KMS-11 (cell line): ENCODE measurements at regions not wholly inside any gene's neighbourhood (a gene's known extent, or its start where the extent isn't known, plus 50 kb on each side); places are given as distances from the start of the nearest gene placed in this dataset.
"Not testable (repeated sequence)": the region's sequence is repeated elsewhere in the genome, so short reads cannot be mapped to it uniquely, and the experiment has no call there.

Source experiments
- H2AFZ ChIP-seq: fragments of 200-600 bp; sonication (generic); 2 replicates; pipeline ENCODE4 v1.6.1; 2016; ENCODE audit warnings: antibody characterized with exemption, mixed run types, low read depth
- H3K27ac ChIP-seq: fragments of 200-600 bp; sonication (generic); 2 replicates; pipeline ENCODE4 v1.6.1; 2016; ENCODE audit warnings: mild to moderate bottlenecking, mixed run types
- H3K27me3 ChIP-seq: fragments of 200-600 bp; sonication (generic); 2 replicates; pipeline ENCODE4 v1.6.1; 2017; ENCODE audit warnings: mild to moderate bottlenecking, low read depth, mixed run types, moderate library complexity; ENCODE audit not compliant: insufficient read depth
- H3K36me3 ChIP-seq: fragments of 200-600 bp; sonication (generic); 2 replicates; pipeline ENCODE4 v1.6.1; 2017; ENCODE audit warnings: mild to moderate bottlenecking, mixed run types; ENCODE audit not compliant: insufficient read depth
- H3K4me1 ChIP-seq: fragments of 200-600 bp; sonication (generic); 2 replicates; pipeline ENCODE4 v1.6.1; 2016; ENCODE audit warnings: mild to moderate bottlenecking, low read depth, mixed run types; ENCODE audit not compliant: poor library complexity, severe bottlenecking
- H3K4me2 ChIP-seq: fragments of 200-600 bp; sonication (generic); 2 replicates; pipeline ENCODE4 v1.7.0; 2016; ENCODE audit warnings: mild to moderate bottlenecking, mixed run types
- H3K4me3 ChIP-seq: fragments of 200-600 bp; sonication (generic); IDR thresholded peaks from 2 replicates; pipeline ENCODE4 v1.6.1; 2017; ENCODE audit warnings: low read depth, low read length, mixed read lengths; ENCODE audit not compliant: insufficient read depth
- H3K79me2 ChIP-seq: fragments of 200-600 bp; sonication (generic); 2 replicates; pipeline ENCODE4 v1.6.1; 2016; ENCODE audit warnings: low read depth, mixed run types; ENCODE audit not compliant: insufficient read depth
- H3K9ac ChIP-seq: fragments of 200-600 bp; sonication (generic); 2 replicates; pipeline ENCODE4 v1.6.1; 2016; ENCODE audit warnings: mild to moderate bottlenecking, mixed run types
- H4K20me1 ChIP-seq: fragments of 200-600 bp; sonication (generic); 2 replicates; pipeline ENCODE4 v1.6.1; 2016; ENCODE audit warnings: mild to moderate bottlenecking, mixed run types; ENCODE audit not compliant: insufficient read depth
- TF ChIP-seq, protein P1 (sequence below): fragments of 200-600 bp; sonication (generic); conservative IDR thresholded peaks from 2 replicates; pipeline ENCODE4 v1.6.1; 2017; ENCODE audit warnings: low read depth, mild to moderate bottlenecking, antibody characterized with exemption, low read length, moderate library complexity, mixed read lengths

DNA sequence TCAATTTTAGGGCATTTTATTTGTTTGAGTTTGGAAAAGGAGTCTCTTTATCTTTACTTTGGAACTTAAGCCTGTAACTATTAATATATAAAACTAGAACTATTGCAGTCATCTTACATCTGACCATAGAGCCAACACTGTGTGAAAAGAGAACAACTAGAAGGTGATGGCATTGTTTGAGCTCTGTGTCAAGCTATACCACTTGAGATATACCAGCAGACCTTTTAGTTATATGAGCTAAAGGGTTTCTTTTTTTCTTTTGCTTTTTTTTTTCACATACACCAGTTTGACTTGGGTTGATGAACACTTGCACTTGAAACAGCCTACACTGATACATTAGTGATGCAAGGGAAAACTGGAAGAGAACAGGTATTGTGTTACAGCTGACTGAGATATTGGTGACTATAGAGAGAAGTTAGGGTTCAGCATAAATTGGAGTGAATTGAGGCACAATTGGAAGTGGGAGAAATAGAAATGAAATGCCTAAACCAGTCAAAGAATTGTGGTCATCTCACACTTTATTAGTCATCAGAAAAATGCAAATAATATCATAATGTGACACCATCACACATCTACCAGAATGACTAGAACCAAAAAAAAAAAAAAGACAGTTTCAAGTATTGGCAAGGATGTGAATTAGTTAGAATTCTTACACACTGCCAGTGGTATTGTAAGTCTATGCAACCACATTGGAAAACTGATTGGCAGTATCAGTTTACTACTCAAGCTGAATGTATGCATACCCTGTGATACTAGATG lies 60.9 kb downstream of the ADRB2 start:
- Histone ChIP-seq H2AFZ (no peak overlapping the region), H3K4me3 (no peak overlapping the region), H3K27ac (no peak overlapping the region), H3K4me2 (no peak overlapping the region), H3K79me2 (no peaks in the 10 kb centered on the region), H3K4me1 (no peaks in the 10 kb centered on the region), H3K27me3 (no peaks in the 10 kb centered on the region), H4K20me1 (no peaks in the 10 kb centered on the region), H3K9ac (no peak overlapping the region), H3K36me3 (no peaks in the 10 kb centered on the region)
- TF ChIP-seq, protein P1, sequence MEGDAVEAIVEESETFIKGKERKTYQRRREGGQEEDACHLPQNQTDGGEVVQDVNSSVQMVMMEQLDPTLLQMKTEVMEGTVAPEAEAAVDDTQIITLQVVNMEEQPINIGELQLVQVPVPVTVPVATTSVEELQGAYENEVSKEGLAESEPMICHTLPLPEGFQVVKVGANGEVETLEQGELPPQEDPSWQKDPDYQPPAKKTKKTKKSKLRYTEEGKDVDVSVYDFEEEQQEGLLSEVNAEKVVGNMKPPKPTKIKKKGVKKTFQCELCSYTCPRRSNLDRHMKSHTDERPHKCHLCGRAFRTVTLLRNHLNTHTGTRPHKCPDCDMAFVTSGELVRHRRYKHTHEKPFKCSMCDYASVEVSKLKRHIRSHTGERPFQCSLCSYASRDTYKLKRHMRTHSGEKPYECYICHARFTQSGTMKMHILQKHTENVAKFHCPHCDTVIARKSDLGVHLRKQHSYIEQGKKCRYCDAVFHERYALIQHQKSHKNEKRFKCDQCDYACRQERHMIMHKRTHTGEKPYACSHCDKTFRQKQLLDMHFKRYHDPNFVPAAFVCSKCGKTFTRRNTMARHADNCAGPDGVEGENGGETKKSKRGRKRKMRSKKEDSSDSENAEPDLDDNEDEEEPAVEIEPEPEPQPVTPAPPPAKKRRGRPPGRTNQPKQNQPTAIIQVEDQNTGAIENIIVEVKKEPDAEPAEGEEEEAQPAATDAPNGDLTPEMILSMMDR: no peak

DNA sequence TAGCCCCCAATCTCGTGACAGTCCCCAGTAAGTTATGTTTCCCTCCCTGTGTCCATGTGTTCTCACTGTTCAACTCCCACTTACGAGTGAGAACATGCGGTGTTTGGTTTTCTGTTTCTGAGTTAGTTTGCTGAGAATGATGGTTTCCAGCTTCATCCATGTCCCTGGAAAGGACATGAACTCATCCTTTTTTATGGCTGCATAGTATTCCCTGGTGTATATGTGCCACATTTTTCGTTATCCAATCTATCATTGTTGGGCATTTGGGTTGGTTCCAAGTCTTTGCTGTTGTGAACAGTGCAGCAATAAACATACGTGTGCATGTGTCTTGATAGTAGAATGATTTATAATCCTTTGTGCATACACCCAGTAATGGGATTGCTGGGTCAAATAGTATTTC lies 63.5 kb downstream of the ADRB2 start:
- H4K20me1 ChIP-seq, H3K27me3 ChIP-seq, H3K36me3 ChIP-seq, H3K9ac ChIP-seq, H2AFZ ChIP-seq, H3K27ac ChIP-seq, H3K4me3 ChIP-seq, H3K4me1 ChIP-seq, H3K79me2 ChIP-seq, H3K4me2 ChIP-seq: not testable (repeated sequence)

DNA sequence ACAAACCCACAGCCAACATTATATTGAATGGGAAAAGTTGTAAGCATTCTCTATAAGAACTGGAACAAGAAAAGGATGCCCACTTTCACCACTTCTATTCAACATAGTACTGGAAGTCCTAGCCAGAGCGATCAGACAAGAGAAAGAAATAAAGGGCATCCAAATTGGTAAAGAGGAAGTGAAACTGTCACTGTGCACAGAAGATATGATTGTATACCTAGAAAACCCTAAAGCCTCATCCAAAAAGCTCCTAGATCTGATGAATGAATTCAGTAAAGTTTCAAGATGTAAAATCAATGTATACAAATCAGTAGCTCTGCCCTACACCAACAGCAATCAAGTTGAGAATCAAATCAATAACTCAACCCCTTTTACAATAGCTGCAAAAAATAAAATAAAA lies 69.0 kb downstream of the ADRB2 start:
- not testable (repeated sequence) for H3K36me3 ChIP-seq, H3K27ac ChIP-seq, H3K4me3 ChIP-seq, H2AFZ ChIP-seq, H3K9ac ChIP-seq, H3K4me1 ChIP-seq, H3K27me3 ChIP-seq, H3K4me2 ChIP-seq, H3K79me2 ChIP-seq, H4K20me1 ChIP-seq

DNA sequence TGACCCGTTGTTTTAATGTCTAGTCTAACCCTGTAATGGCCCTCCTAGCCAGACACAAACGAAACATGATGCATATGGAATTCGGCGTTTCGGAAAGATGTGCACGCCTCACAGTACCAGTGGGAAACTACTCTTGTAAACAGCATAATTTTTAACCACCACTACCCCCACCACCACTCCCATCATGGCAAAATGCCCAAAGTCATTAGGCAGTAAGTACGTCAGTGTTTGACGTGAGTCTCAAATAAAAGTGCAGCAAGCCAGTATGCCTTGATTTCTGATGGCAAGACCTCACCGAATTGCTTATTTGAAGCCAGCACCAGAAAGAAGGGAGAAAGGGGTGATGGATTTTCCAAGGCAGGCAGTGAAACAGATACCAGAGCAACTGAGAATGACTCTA lies 71.4 kb downstream of the ADRB2 start:
- H2AFZ ChIP-seq: no peak overlapping the region
- H3K36me3 ChIP-seq: no peaks in the 10 kb centered on the region
- no peak overlapping the region for H3K4me3 ChIP-seq
- no peaks in the 10 kb centered on the region for H4K20me1 ChIP-seq
- TF ChIP-seq, protein P1: no peak
- no peaks in the 10 kb centered on the region for H3K4me1 ChIP-seq
- no peaks in the 10 kb centered on the region for H3K79me2 ChIP-seq
- no peak overlapping the region for H3K27ac ChIP-seq
- no peak overlapping the region for H3K9ac ChIP-seq
- no peak overlapping the region for H3K4me2 ChIP-seq
- H3K27me3 ChIP-seq: no peaks in the 10 kb centered on the region

DNA sequence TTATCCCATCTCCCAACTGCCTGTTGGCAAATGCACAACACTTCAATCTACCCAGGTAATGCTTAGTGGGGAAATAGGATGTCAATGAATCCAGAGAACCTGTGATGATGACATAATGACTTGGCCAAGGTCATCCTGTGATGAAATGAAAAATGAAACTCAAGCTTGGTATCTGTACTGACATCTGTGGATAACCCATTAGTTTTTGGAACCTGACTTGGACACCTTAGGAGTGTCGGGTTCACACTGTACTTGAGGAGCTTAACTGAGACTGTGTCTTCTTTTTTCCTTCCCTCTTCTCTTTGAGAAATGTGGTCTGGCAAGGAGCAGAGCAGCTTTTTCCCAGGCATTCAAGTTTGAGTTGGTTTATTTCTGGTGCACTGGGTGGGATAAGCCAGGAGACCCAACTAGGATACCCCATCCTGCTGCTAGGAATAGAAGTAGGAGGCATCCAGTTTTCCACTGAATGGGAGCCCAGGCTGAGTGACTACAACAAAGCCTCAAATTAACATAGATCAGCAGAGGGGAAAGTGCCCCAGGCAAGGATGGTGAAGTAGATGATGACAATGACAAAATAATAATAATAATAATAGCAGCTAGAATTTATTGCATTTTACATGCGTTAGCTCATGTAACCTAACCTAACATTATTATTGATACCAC lies 72.1 kb downstream of the ADRB2 start:
- H3K4me3 ChIP-seq: no peak overlapping the region
- no peak overlapping the region for H2AFZ ChIP-seq
- H3K36me3 ChIP-seq: no peaks in the 10 kb centered on the region
- TF ChIP-seq, protein P1: no peak
- no peaks in the 10 kb centered on the region for H3K27me3 ChIP-seq
- H3K9ac ChIP-seq: no peak overlapping the region
- no peaks in the 10 kb centered on the region for H3K79me2 ChIP-seq
- H3K4me2 ChIP-seq: no peak overlapping the region
- no peaks in the 10 kb centered on the region for H3K4me1 ChIP-seq
- no peak overlapping the region for H3K27ac ChIP-seq
- H4K20me1 ChIP-seq: no peaks in the 10 kb centered on the region
